ENCODE measurements at regions not wholly inside any gene's neighbourhood (a gene's known extent, or its start where the extent isn't known, plus 50 kb on each side); places are given as distances from the start of the nearest gene placed in this dataset.
A peak's percentile ranks its signal among the peaks of the same experiment; 100 is the strongest.

DNA sequence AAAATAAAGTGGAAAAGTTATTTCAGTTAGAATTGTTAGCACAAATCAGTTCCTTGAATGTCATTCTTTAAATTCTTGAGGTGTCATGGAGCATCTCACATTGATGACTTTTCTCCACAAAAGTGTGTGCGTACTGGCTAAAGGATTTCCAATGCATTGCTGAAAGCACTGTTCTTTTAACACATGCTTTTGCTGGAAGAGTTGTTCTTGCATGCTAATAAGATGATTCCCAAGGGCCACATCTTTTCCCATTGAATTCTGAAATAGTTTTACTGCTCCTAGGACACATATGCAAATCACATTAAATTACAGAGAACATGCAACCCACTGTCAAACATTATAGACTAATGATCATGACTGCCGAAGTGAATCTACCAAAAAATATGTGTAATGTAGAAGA lies 516.3 kb upstream of the CADM2 start (continued):
- no peak for TF ChIP-seq TAF9B (IDR thresholded peaks at IDR 0.05; ENCODE audit: partially characterized antibody)
- TF ChIP-seq RCOR1 (IDR thresholded peaks at IDR 0.05; ENCODE audit: borderline replicate concordance in 1 of 2, low read depth in 2 of 2, low read length in 2 of 2) = no peak
- TF ChIP-seq ZNF354B (CRISPR knock-in tag; IDR thresholded peaks at IDR 0.05) = no peak
- TF ChIP-seq ZEB2 (IDR thresholded peaks at IDR 0.05) = no peak

- no peaks in the 10 kb centered on the region for H3K4me1 ChIP-seq (replicated peaks in 1 of 2; ENCODE audit: control insufficient read depth in 2 of 2, insufficient read depth in 2 of 2, low read length in 2 of 2)
- no peak for FAIRE-seq
- TF ChIP-seq YY1 (IDR thresholded peaks at IDR 0.05; ENCODE audit: borderline replicate concordance in 1 of 3, control insufficient read depth in 1 of 3, extremely low read depth in 1 of 3, insufficient read depth in 3 of 3, insufficient read length in 1 of 3, insufficient replicate concordance in 2 of 3, low read depth in 1 of 3, low read length in 2 of 3) (no peak), NCOA4 (IDR thresholded peaks at IDR 0.05; ENCODE audit: partially characterized antibody) (no peak), MAFG (tag; conservative IDR thresholded peaks at IDR 0.05) (peak; percentile 66), BRF1 (IDR thresholded peaks at IDR 0.05; ENCODE audit: borderline replicate concordance, extremely low read depth, insufficient read length) (no peak), ZNF316 (IDR thresholded peaks at IDR 0.05) (peak; percentile 85), ZNF121 (CRISPR knock-in tag; conservative IDR thresholded peaks at IDR 0.05) (no peak), HMGN3 (IDR thresholded peaks at IDR 0.05; ENCODE audit: borderline replicate concordance, extremely low read depth, insufficient read length, low read depth, low read length) (no peak), MAFK (IDR thresholded peaks at IDR 0.05; ENCODE audit: low read length) (peak; percentile 90), MAFF (IDR thresholded peaks at IDR 0.05; ENCODE audit: low read length) (peak; percentile 76), TRIM24 (IDR thresholded peaks at IDR 0.05) (no peak), ZNF696 (CRISPR knock-in tag; conservative IDR thresholded peaks at IDR 0.05) (no peak), ETS1 (conservative IDR thresholded peaks at IDR 0.05; ENCODE audit: control insufficient read depth, low read depth, low read length) (no peak), HOMEZ (CRISPR knock-in tag; IDR thresholded peaks at IDR 0.05) (no peak)
- TF ChIP-seq, protein P1, sequence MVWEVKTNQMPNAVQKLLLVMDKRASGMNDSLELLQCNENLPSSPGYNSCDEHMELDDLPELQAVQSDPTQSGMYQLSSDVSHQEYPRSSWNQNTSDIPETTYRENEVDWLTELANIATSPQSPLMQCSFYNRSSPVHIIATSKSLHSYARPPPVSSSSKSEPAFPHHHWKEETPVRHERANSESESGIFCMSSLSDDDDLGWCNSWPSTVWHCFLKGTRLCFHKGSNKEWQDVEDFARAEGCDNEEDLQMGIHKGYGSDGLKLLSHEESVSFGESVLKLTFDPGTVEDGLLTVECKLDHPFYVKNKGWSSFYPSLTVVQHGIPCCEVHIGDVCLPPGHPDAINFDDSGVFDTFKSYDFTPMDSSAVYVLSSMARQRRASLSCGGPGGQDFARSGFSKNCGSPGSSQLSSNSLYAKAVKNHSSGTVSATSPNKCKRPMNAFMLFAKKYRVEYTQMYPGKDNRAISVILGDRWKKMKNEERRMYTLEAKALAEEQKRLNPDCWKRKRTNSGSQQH (CRISPR knock-in tag; IDR thresholded peaks at IDR 0.05) = no peak
Measured at GRCh38 chr3:84444726-84445521, 513.9 kb upstream of the CADM2 start.

More at GRCh38 chr3:84444726-84445521, 513.9 kb upstream of the CADM2 start:
- intact Hi-C loops (cut with micrococcal nuclease) = no loop called here
- no peak for DNase-seq (ENCODE audit: extremely low read depth in 1 of 4, low spot score in 3 of 4)
- no peak overlapping the region for H3K4me3 ChIP-seq
- H3K27me3 ChIP-seq (ENCODE audit: control insufficient read depth in 2 of 2, insufficient read depth in 2 of 2, low read length in 2 of 2) = no peaks in the 10 kb centered on the region
- no peaks in the 10 kb centered on the region for H3K79me2 ChIP-seq (ENCODE audit: control insufficient read depth, insufficient read depth, low read length)
- H3K9ac ChIP-seq (ENCODE audit: insufficient read depth in 1 of 2, low read depth in 2 of 2, low read length in 2 of 2) = no peak overlapping the region
- 4% methylated on average over 6 of the region's 6 CpGs for WGBS (ENCODE audit: insufficient coverage, low coverage, missing lambda C conversion rate)
- no peak overlapping the region for H3K27ac ChIP-seq (ENCODE audit: extremely low read depth, low read depth, low read length)
- H3K9me3 ChIP-seq (replicated peaks; ENCODE audit: control insufficient read depth, insufficient read depth, low read depth, low read length) = no peaks in the 10 kb centered on the region
- ATAC-seq = no peak
- no peak overlapping the region for H3K4me2 ChIP-seq (ENCODE audit: insufficient read depth, low read length)
- CTCF ChIA-PET (ENCODE audit: low intra/inter-chr PET ratio) = no interaction called here
- in situ Hi-C loops (cut with MboI) = no loop called here
- POLR2A ChIA-PET = no interaction called here
- H2AFZ ChIP-seq (ENCODE audit: low read depth, low read length) = no peak overlapping the region
- H4K20me1 ChIP-seq (replicated peaks; ENCODE audit: control insufficient read depth, insufficient read depth, low read length) = no peaks in the 10 kb centered on the region
- no TSS peak for BruUV-seq (replicated peaks)
- H3K36me3 ChIP-seq (ENCODE audit: control insufficient read depth, insufficient read depth, low read length) = no peaks in the 10 kb centered on the region
- no peaks in the 10 kb centered on the region for H3K9me1 ChIP-seq (ENCODE audit: control insufficient read depth, insufficient read depth, low read length)
